GM12891 (cell line): ENCODE measurements at regions not wholly inside any gene's neighbourhood (a gene's known extent, or its start where the extent isn't known, plus 50 kb on each side); places are given as distances from the start of the nearest gene placed in this dataset.

Experiments used
- POLR2A ChIP-seq: IDR thresholded peaks from 2 replicates; pipeline ENCODE4 v1.6.1; 2011; ENCODE audit warnings: low read depth, low read length, control low read depth
- POLR2AphosphoS5 ChIP-seq: IDR thresholded peaks from 2 replicates; pipeline ENCODE4 v1.6.1; 2011; ENCODE audit warnings: low read depth, low read length, control low read depth

- TF ChIP-seq POLR2AphosphoS5 (no peak), POLR2A (no peak)
Observed at GRCh38 chr6:47151232-47151898, 109.2 kb upstream of the ADGRF1 start.
